Prostate gland (tissue), 2 donors: ENCODE measurements at regions not wholly inside any gene's neighbourhood (a gene's known extent, or its start where the extent isn't known, plus 50 kb on each side); places are given as distances from the start of the nearest gene placed in this dataset.

Source experiments
- DNase-seq: peaks from one replicate; pipeline ENCODE4 v3.0.0-alpha.2; 2019; ENCODE audit warnings: low spot score
- H3K27ac ChIP-seq, 2 donors: fragments of 200-600 bp; sonication (generic); 2 replicates each; pipeline ENCODE4 v1.5.1; 2017 to 2019
- H3K27me3 ChIP-seq: fragments of 200-600 bp; sonication (generic); replicated peaks from 2 replicates; pipeline ENCODE4 v1.5.1; 2019; ENCODE audit not compliant: insufficient read depth
- H3K36me3 ChIP-seq, 2 donors: fragments of 200-600 bp; sonication (generic); 1 replicate in 1 of 2; 2 replicates in 1 of 2; pipeline versions ENCODE4 v1.5.1 to v1.8.1; 2017 to 2019
- H3K4me1 ChIP-seq: fragments of 200-600 bp; sonication (generic); replicated peaks from 2 replicates; pipeline ENCODE4 v1.5.1; 2019
- H3K4me3 ChIP-seq, 2 donors: fragments of 200-600 bp; sonication (generic); 2 replicates each; pipeline ENCODE4 v1.5.1; 2017 to 2019
- H3K9me3 ChIP-seq: fragments of 200-600 bp; sonication (generic); 2 replicates; pipeline ENCODE4 v1.5.1; 2017
- CTCF ChIP-seq, 4 experiments: fragments of 200-600 bp in 2 of 4; fragments of 450-650 bp in 2 of 4; sonication (generic) in 2 of 4; IDR thresholded peaks; 1 replicate in 3 of 4; 2 replicates in 1 of 4; pipeline ENCODE4 v1.5.1; 2016 to 2019; ENCODE audit warnings: antibody characterized with exemption in 4 of 4, mild to moderate bottlenecking in 2 of 4, moderate library complexity in 2 of 4
- POLR2A ChIP-seq: fragments of 450-650 bp; IDR thresholded peaks from one replicate; pipeline ENCODE4 v1.6.1; 2016; ENCODE audit warnings: antibody characterized with exemption, mild to moderate bottlenecking
- POLR2AphosphoS5 ChIP-seq: sonication (generic); formaldehyde crosslinking; IDR thresholded peaks from one replicate; pipeline ENCODE4 v1.6.1; 2017; ENCODE audit warnings: antibody characterized with exemption
- WGBS: methylation state at CpG from one replicate; pipeline ENCODE4 v1.1.5; 2018; 5-methylcytosine and 5-hydroxymethylcytosine counted together
- intact Hi-C: fragments of 100-400 bp; cut with DNase I; formaldehyde crosslinking; loops from one replicate; pipeline ENCODE4 v1.14.2; 2022

GRCh38 chr6:4703382-4703781 lies 72.8 kb upstream of the CDYL start:
- intact Hi-C loops: no loop called here
- Histone ChIP-seq H3K4me1 (no peaks in the 10 kb centered on the region), H3K27ac (no peak overlapping the region), H3K36me3 (no peaks in the 10 kb centered on the region), H3K27me3 (no peaks in the 10 kb centered on the region), H3K9me3 (no peaks in the 10 kb centered on the region), H3K4me3 (no peak overlapping the region)
- DNase-seq: no peak
- TF ChIP-seq POLR2AphosphoS5 (no peak), CTCF (IDR thresholded peaks at IDR 0.05) (no peak), POLR2A (no peak)
- 78% methylated on average over 3 of the region's 3 CpGs for WGBS

- intact Hi-C loops: no loop called here
- no peaks in the 10 kb centered on the region for H3K4me1 ChIP-seq
- no peak for DNase-seq
- no peaks in the 10 kb centered on the region for H3K27me3 ChIP-seq
- no peaks in the 10 kb centered on the region for H3K9me3 ChIP-seq
- H3K36me3 ChIP-seq: no peaks in the 10 kb centered on the region
- no peak overlapping the region for H3K27ac ChIP-seq
- no peak overlapping the region for H3K4me3 ChIP-seq
- 70% methylated on average over 3 of the region's 3 CpGs for WGBS
- no peak for TF ChIP-seq POLR2AphosphoS5
- TF ChIP-seq CTCF (IDR thresholded peaks at IDR 0.05): no peak
- no peak for TF ChIP-seq POLR2A
Measured at GRCh38 chr6:4698901-4699659, 77.1 kb upstream of the CDYL start.

GRCh38 chr6:4693173-4693970 lies 82.8 kb upstream of the CDYL start:
- Histone ChIP-seq H3K9me3 (no peaks in the 10 kb centered on the region), H3K27ac (no peak overlapping the region), H3K36me3 (no peaks in the 10 kb centered on the region), H3K4me1 (no peaks in the 10 kb centered on the region), H3K27me3 (no peaks in the 10 kb centered on the region), H3K4me3 (no peak overlapping the region)
- no peak for DNase-seq
- intact Hi-C loops: no loop called here
- 15% methylated on average over 4 of the region's 4 CpGs for WGBS
- TF ChIP-seq POLR2A (no peak), POLR2AphosphoS5 (no peak), CTCF (IDR thresholded peaks at IDR 0.05) (no peak)

GRCh38 chr6:4692664-4693063 lies 83.5 kb upstream of the CDYL start:
- Histone ChIP-seq H3K4me1 (no peaks in the 10 kb centered on the region), H3K4me3 (no peak overlapping the region), H3K9me3 (no peaks in the 10 kb centered on the region), H3K27me3 (no peaks in the 10 kb centered on the region), H3K27ac (no peak overlapping the region), H3K36me3 (no peaks in the 10 kb centered on the region)
- no peak for DNase-seq
- intact Hi-C loops: no loop called here
- no peak for TF ChIP-seq CTCF (IDR thresholded peaks at IDR 0.05)
- TF ChIP-seq POLR2A: no peak
- TF ChIP-seq POLR2AphosphoS5: no peak
- 94% methylated on average over 3 of the region's 3 CpGs for WGBS
